ENCODE measurements at regions not wholly inside any gene's neighbourhood (a gene's known extent, or its start where the extent isn't known, plus 50 kb on each side); places are given as distances from the start of the nearest gene placed in this dataset.
A peak's percentile ranks its signal among the peaks of the same experiment; 100 is the strongest.
"Not testable (repeated sequence)": the region's sequence is repeated elsewhere in the genome, so short reads cannot be mapped to it uniquely, and the experiment has no call there.

DNA sequence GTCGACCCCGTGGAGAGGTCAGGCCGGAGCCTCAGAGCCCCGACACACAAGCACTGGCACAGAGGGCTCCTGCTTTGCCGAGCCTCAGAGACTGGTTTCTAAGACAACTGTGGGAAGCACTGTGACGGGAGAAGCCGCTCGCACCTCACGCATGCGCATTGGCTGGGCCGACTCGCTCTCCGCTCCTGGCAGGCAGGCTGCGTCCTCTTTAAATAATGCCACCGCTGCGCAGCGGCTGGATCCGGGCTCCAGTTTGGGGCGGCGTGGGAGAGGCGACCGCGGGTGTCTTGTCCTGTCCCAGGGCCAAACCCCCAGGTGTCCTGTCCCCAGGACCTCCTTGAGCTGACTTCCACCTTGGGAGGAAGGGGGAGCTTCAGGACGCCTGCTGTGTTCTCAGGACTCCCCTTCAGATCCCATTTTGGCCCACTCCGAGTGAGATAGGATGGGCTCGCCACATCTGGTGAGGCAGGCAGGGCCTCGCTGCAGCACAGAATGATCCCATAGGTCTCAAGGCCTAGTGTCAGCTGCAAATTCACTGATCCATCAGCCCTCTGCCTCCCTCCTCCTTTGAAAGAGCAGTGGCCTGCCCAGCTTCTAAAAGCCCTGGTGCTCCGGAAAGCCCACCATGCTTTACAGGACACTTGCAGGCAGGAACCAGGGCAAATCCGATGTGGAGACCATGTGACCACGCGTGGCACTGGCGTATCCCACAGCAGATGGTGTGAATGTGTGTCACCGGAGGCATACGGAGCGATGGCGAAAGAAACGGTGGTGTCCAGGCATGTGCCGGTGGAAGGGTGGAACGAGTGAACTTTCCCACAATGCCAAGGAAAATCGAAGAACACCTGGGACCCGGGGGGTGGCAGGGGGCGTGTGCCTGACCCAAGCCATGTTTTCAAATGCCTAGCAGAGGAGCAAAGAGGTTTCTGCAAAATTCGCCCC lies 169.3 kb upstream of the ZNF337 start:
- DNase-seq (ENCODE audit: low read depth, low spot score) = no peak

DNA sequence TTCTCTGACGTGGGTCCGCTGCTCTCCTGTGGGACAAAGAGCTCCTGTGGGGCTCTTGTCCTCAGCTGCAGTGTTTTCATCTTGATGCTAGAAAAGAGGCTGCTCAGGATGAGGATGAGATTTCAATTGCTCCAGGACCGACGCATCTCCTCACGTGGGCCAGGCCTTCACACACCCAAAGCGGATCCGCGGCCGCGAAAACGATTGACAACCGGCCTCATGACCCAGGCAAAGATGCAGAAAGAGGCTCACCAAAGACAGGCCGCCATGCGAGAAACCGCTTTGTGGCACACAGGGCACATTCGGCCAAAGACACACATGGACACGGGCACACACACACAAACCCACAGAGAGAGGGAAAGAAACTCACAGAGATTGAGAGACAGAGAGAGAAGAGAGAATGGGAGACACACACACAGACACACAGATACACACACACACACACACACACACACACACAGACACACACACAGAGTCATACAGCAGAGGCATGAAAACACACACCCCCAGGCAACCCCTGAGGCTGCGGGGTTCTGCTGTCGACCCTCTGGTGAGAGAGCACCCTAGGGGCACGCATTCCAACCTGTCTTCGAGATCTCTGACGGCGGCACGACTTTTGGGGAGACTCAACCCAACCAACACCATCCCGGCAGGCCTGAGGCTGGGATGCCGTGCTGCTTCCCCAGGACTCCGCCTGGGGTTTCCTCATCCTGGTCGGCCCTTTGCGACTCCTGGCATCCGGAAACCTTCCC lies 168.5 kb upstream of the ZNF337 start:
- DNase-seq (ENCODE audit: low read depth, low spot score) = not testable (repeated sequence)

DNA sequence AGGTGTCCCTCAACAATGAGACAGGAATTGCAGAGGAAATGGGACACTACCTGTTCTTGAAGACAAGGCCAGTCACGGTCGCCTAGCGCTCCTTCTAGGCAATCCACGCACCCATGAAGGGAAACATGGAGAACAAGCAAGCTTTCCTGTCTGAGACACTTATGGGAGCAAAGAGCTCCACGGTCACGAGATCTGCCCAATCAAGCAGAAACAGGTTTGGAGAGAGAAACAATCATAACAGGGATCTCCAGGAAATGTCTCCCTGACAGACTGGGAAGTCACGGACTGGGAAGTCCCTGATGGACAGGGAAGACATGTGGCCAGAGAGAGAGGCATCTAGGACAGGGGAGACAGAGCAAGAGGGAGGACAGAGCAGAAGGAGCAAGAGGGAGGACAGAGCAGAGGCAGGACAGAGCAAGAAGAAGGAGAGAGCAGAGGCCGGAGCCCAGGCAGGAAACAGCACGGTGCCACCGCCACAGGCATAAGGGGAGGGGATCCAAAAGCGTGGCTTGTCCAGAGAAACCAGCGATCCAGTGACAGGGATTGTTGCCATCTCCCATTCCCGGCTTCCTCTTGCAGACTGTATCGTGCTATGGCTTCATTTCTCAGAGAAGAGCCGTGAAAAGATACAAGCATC lies 167.8 kb upstream of the ZNF337 start:
- DNase-seq (ENCODE audit: low read depth, low spot score) = no peak

DNA sequence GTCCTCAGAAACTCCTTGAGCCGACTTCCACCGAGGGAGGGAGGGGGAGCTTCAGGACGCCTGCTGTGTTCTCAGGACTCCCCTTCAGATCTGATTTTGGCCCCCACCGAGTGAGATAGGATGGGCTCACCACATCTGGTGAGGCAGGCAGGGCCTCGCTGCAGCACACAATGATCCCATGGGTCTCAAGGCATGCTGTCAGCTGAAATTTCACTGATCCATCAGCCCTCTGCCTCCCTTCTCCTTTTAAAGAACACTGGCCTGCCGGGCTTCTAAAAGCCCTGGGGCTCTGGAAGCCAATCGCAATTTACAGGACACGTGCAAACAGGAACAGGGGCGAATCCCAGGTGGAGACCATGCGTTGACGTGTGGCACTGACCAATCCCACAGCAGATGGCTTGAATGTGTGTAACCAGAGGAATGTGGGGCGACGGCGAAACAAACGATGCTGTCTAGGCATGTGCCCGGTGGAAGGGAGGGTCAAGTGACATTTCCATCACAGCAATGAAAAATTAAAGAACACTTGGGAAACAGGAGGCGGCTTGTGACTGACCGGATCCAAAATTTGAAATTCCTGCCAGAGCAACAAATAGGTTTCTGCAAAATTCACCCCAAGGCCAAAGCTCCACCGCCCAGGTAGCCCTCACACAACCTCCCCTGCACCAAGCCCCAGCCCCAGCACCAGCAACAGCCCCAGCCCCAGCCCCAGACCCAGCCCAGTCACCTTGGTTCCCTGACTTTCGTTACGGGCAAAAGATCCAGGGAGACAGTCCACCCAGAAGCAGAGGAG lies 167.1 kb upstream of the ZNF337 start:
- DNase-seq (ENCODE audit: low read depth, low spot score) = no peak

DNA sequence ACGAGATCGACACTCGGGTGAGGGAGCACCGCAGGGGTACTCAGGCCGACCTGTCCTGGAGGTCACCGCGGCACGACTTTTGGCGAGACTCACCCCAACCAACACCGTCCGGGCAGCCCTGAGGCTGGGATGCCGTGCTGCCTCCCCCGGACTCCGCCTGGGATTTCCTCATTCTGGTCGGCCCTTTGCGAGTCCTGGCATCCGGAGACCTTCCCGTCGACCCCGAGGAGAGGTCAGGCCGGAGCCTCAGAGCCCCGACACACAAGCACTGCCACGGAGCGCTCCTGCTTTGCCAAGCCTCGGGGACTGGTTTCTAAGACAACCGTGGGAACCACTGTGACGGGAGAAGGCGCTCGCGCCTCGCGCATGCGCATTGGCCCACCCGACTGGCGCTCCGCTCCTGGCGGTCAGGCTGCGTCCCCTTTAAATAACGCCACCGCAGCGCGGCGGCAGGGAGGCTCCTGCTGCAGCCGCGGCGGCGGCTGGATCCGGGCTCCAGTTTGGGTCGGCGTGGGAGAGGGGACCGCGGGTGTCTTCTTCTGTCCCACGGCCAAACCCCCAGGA lies 166.4 kb upstream of the ZNF337 start:
- peak; percentile 52 for DNase-seq (ENCODE audit: low read depth, low spot score)

DNA sequence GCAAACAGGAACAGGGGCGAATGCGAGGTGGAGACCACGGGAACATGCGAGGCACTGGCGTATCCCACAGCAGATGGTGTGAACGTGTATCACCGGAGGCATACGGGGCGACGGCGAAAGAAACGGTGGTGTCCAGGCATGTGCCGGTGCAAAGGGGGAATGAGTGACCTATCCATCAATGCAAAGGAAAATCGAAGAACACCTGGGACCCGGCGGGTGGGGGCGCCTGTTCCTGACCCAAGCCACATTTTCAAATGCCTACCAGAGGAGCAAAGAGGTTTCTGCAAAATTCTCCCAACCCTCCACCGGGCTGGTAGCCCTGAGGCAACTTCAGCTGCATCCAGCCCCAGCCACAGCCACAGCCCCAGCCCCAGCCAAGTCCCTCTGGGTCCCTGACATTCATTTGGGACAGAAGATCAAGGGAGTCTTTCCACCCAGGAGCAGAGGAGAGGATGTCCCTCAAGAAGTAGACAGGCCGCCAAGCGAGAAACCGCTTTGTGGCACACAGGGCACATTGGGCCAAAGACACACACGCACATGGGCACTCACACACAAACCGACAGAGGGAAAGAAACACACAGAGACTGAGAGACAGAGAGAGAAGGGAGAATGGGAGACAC lies 164.0 kb upstream of the ZNF337 start:
- no peak for DNase-seq (ENCODE audit: low read depth, low spot score)

DNA sequence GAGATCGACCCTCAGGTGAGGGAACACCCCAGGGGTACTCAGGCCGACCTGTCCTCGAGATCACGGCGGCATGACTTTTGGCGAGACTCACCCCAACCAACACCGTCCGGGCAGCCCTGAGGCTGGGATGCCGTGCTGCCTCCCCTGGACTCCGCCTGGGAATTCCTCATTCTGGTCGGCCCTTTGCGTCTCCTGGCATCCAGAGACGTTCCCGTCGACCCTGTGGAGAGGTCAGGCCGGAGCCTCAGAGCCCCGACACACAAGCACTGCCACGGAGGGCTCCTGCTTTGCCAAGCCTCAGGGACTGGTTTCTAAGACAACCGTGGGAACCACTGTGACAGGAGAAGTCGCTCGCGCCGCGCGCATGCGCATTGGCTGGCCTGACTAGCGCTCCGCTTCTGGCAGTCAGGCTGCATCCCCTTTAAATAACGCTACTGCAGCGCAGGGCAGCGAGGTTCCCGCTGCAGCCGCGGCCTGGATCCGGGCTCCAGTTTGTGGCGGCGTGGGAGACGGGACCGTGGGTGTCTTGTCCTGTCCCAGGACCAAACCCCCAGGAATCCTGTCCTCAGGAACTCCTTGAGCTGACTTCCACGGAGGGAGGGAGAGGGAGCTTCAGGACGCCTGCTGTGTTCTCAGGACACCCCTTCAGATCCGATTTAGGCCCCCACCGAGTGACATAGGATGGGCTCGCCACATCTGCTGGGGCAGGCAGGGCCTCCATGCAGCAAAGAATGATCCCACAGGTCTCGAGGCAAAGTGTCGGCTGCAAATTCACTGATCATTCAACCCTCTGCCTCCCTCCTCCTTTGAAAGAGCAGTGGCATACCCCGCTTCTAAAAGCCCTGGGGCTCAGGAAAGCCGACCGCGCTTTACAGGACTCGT lies 163.2 kb upstream of the ZNF337 start:
- DNase-seq (ENCODE audit: low read depth, low spot score) = peak; percentile 57

DNA sequence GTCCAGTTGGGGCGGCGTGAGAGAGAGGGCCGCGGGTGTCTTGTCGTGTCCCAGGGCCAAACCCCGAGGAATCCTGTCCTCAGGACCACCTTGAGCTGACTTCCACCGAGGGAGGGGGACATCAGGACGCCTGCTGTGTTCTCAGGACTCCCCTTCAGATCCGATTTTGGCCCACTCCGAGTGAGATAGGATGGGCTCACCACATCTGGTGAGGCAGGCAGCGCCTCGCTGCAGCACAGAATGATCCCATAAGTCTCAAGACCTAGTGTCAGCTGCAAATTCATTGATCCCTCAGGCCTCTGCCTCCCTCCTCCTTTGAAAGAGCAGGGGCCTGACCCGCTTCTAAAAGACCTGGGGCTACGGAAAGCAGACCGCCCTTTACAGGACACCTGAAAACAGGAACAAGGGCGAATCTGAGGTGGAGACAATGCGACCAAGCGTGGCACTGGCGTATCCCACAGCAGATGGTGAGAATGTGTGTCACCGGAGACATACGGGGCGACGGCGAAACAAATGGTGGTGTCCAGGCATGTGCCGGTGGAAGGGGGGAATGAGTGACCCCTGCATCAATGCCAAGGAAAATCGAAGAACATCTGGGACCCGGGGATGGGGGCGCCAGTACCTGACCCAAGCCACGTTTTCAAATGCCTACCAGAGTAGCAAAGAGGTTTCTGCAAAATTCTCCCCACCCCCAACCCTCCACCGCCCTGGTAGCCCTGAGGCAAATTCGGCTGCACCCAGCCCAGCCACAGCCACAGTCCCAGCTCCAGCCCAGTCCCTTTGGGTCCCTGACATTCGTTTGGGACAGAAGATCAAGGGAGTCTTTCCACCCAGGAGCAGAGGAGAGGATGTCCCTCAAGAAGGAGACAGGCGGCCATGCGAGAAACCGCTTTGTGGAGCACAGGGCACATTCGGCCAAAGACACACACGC lies 162.1 kb upstream of the ZNF337 start:
- no peak for DNase-seq (ENCODE audit: low read depth, low spot score)

DNA sequence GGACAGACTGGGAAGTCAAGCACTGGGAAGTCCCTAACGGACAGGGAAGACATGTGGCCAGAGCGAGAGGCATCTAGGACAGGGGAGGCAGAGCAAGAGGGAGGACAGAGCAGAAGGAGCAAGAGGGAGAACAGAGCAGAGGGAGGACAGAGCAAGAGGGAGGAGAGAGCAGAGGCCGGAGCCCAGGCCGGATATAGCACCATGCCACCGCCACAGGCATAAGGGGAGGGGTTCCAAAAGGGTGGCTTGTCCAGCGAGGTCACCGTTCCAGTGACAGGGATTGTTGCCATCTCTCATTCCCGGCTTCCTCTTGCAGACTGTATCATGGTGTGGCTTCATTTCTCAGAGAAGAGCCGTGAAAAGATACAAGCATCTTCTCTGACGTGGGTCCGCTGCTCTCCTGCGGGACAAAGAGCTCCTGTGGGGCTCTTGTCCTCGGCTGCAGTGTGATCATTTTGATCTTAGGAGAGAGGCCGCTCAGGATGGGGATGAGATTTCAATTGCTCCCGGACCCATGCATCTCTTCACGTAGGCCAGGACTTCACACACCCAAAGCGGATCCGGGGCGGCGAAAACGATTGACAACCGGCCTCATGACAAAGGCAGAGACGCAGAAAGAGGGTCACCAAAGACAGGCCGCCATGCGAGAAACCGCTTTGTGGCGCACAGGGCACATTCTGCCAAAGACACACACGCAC lies 160.6 kb upstream of the ZNF337 start:
- DNase-seq (ENCODE audit: low read depth, low spot score) = not testable (repeated sequence)

DNA sequence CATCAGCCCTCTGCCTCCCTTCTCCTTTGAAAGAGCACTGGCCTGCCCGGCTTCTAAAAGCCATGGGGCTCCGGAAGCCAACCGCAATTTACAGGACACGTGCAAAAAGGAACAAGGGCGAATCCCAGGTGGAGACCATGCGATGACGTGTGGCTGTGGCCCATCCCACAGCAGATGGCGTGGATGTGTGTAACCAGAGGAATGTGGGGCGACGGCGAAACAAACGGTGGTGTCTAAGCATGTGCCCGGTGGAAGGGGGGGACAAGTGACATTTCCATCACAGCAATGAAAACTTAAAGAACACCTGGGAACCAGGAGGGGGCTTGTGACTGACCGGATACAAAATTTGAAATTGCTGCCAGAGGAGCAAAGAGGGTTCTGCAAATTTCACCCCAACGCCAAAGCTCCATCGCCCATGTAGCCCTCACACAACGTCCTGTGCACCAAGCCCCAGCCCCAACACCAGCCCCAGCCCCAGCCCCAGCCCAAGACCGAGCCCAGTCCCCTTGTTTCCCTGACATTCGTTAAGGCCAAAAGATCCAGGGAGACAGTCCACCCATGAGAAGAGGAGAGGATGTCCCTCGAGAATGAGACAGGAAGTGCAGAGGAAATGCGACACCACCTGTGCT lies 159.7 kb upstream of the ZNF337 start:
- DNase-seq (ENCODE audit: low read depth, low spot score) = no peak

DNA sequence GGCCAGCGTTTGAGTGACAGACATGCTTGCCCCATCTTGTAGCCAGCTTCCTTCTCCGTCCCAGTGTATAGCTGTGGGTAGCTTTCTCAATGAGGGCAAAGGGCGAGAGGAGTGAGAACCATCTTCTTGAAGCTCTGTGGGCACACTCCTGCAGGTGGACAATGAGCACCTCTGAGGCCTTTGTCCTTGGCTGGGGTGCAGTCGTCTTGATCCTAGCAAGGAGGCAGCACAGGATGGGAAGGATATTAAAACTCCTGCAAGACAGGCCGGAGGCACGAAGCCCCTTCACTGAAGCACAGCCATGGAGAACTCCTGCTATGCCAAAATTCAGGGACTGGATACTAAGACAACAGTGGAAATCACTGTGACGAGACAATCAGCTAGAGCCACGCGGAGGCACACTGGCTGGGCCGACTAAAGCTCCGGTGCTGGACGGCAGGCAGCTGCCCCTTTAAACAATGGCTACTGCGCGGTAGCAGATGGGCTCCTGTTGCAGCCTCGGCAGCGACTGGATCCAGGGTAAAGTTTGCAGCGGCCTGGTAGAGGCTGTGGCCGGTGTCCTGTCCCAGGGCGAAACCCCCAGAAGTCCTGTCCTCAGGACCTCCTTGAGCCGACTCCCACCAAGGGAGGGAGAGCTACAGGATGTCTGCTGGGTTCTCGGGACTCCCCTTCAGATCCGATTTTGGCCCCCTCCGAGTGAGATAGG lies 159.0 kb upstream of the ZNF337 start:
- DNase-seq (ENCODE audit: low read depth, low spot score) = not testable (repeated sequence)

DNA sequence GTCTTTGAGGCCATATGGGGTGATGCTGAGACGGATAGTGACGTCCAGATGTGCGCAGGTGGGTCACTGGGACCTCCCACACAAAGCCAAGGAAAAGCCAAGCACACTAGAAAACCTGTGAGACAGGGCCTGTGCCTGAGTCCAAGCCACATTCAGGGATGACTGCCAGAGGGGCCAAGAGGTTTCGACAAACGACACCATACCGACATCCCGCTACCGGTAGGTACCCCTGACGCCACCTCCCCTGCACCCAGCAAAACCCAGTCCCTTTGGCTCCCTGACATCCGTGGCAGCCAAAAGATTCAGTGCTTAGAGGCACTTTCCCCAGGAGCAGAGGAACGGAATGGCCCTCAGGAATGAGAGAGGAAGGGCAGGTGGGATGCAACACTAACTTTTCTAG lies 158.0 kb upstream of the ZNF337 start:
- DNase-seq (ENCODE audit: low read depth, low spot score) = not testable (repeated sequence)

DNA sequence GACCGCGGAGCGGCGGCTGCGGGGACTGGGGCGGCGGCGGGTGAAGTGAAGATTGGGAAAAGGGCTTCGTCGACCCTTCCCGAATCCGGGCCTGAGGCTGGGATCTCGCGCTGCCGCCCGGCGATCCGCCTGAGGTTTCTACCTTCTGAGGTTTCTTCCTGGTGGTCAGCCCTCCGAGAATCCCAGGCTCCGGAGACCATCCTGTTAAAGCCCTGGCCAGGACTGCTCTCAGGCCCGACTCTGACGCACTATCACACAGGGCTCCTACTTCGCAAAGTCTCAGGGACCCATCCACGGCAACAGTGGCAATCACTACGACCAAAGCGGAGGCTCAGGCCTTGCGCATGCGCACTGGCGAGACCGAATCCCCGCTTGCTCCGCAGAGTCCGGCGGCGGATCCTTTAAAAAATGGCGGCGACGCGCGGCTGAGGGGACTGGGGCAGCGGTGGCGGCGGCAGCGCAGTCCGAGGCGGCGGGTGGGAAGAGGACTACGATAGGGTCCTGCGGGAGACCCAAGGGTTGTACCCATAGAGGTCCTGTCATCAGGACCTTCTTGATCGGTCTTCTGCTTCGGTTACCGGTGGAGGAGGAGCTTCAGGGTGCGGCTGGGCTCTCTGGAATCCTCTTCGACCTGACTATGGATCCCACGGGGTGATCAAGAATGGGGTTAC lies 157.2 kb upstream of the ZNF337 start:
- DNase-seq (ENCODE audit: low read depth, low spot score) = peak; percentile 64

DNA sequence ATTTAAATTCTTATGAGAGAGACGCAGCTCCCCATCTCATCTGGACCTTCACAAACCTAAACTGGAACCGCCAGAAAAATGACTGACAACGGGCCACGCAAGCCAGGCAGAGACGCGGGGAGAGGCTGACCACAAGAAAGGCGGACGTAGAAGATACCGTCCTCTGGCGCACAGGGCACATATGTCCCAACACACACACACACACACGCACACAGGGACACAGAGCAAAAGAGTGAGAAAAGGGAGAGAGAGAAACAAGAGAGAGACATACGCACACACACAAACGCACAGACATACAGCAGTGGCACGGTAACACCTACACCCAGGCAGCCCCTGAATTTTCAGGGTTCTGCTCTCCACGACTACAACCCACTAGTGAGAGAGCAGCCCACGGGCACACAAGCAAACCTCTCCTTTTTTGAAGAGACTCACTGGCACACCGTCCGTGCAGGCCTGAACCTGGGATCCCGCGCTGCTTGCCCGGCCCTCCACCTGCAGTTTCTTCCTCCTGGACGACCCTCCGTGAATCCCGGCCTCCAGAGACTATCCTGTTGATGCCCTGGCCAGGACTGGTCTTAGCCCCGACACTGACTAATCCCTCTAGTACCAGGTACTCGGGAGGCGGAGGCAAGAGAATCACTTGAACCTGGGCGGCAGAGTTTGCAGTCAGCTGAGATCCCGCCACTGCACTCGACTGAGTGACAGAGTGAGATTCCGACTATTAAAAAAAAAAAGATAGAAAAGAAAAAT lies 156.5 kb upstream of the ZNF337 start:
- not testable (repeated sequence) for DNase-seq (ENCODE audit: low read depth, low spot score)

DNA sequence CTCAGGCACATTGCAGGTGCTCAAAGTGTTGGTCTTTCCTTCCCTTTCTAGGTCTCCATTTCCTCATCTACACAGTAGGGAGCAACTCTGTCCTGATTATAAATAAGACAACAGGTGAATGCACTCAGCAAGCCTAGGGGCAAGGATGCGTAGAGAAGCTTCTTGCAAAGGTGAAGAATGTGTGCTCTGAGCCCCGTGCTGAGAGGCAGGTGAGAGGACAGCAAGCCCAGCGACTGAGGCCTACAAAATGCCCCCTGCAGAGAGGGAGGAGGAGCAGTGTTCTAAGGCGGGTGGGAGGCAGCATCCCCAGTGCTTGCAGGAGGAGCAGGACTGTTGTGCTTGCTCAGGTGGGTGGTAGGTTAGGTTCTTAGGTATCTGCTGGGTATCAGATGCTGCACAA lies 153.5 kb upstream of the ZNF337 start:
- DNase-seq (ENCODE audit: low read depth, low spot score) = not testable (repeated sequence)

DNA sequence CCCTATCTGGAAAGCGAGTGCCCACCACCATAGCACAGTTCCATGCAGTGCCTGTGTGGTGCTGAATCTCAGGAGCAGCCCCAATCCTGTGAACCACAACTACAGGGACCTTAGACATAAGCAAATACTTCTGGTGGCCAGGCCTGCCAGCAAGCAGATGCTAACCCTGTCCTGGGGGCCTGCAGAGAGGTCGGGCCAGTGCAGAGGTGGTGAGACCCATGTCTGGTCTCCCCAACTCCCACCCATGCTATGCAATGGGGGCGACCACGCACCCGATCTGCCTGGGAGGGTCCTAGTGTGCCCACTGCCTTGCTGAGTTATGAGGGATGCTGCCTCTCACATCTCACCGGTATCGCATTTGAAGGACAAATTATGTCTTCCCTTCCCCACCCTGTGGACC lies 151.6 kb upstream of the ZNF337 start:
- no peak for DNase-seq (ENCODE audit: low read depth, low spot score)

All from activated CD4-positive, CD25-positive, alpha-beta regulatory T cell treated with anti-CD3 and anti-CD28 coated beads, Interleukin-2, amount 50 U/mL, for 16 hours (primary cell).